Muscle layer of duodenum (tissue), 2 donors: ENCODE measurements at regions not wholly inside any gene's neighbourhood (a gene's known extent, or its start where the extent isn't known, plus 50 kb on each side); places are given as distances from the start of the nearest gene placed in this dataset.
A peak's percentile ranks its signal among the peaks of the same experiment; 100 is the strongest.

ENCODE experiments used
- H3K27ac ChIP-seq: one replicate; pipeline ENCODE4 v1.7.0; 2013; ENCODE audit warnings: mild to moderate bottlenecking, low read length
- H3K27me3 ChIP-seq: one replicate; pipeline ENCODE4 v1.7.0; 2013; ENCODE audit warnings: low read depth, mild to moderate bottlenecking, control low read depth, low read length
- H3K36me3 ChIP-seq, 2 donors: one replicate each; pipeline ENCODE4 v1.7.0; 2013; ENCODE audit warnings: low read length in 2 of 2, control low read depth in 1 of 2, mild to moderate bottlenecking in 1 of 2; ENCODE audit not compliant: insufficient read depth in 2 of 2, control insufficient read depth in 1 of 2
- H3K4me1 ChIP-seq, 2 donors: one replicate each; pipeline ENCODE4 v1.7.0; 2013; ENCODE audit warnings: low read length in 2 of 2, mild to moderate bottlenecking in 2 of 2, control low read depth in 1 of 2, moderate library complexity in 1 of 2; ENCODE audit not compliant: insufficient read depth in 2 of 2, control insufficient read depth in 1 of 2
- H3K4me3 ChIP-seq, 2 donors: one replicate each; pipeline ENCODE4 v1.7.0; 2013; ENCODE audit warnings: low read length in 2 of 2, low read depth in 1 of 2, mild to moderate bottlenecking in 1 of 2
- H3K9me3 ChIP-seq, 2 donors: one replicate each; pipeline ENCODE4 v1.7.0; 2013; ENCODE audit warnings: low read length in 2 of 2, control low read depth in 1 of 2, mild to moderate bottlenecking in 1 of 2; ENCODE audit not compliant: control insufficient read depth in 1 of 2
- donor health status: healthy.

DNA sequence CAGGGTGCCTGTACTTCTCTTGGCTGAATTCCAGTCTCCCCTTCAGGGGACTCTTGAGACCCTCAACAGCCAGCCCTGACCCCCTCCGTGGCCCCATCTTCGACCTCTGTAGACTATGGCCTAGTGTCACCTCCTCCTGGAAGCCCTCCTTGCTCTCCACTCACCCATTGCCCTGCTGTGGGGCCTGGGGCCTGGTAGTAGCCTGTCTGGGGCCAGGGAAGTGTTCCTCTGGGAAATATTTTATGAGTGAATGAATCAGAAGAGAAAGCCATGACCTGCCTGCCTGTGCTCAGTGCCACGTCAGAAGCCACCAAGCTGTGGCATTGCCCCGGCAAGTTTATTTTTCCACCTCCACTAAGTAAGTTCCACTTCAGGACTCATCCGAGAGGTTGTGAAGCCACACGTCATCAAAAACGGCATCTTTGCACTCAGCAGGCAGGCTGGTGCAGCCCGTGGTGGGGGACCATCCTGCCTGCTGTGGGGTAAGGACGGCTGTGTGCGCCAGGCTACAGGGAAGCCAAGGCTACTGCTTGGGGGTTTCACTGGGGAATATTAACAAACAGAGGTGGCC lies 59.6 kb upstream of the PPARA start:
- Histone ChIP-seq H3K4me1 (peaks cover 30 to 87% of the 10 kb centered on the region in 2 donors), H3K9me3 (no peaks in the 10 kb centered on the region), H3K27ac (peak overlapping the region; percentile 86), H3K4me3 (peak overlapping the region in 1 of 2 donors; percentile 30), H3K27me3 (no peaks in the 10 kb centered on the region), H3K36me3 (peaks cover 20 to 47% of the 10 kb centered on the region in 2 donors)

DNA sequence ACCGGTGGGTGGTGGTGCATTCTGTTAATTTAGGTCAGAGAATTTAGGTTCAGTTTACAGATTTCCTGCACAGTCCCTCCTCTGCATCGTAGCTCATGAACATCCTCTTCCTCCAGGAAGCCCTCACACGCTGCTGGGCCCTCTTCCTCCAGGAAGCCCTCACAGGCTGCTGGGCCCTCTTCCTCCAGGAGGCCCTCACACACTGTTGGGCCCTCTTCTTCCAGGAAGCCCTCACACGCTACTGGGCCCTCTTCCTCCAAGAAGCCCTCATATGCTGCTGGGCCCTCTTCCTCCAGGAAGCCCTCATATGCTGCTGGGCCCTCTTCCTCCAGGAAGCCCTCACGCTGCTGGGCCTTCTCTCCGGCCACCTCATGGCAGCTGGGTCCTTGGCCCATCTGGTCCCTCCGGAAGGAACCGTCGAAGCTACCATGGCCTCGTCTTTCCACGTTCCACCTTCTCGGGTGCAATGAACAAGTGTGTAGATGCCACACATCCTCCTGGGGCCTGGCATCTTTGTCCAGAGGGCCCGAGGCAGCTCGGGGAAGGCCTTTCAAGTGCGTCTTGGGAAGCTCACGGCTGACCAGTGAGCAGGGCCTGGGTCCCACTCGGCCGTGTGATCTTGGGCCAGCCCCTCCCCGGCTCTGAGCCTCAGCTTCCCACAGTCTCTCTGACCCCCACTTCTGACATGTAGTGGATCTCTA lies 58.9 kb upstream of the PPARA start:
- H3K27me3 ChIP-seq: no peaks in the 10 kb centered on the region
- peaks cover 15 to 42% of the 10 kb centered on the region in 2 donors for H3K36me3 ChIP-seq
- H3K4me1 ChIP-seq: peaks cover 26 to 87% of the 10 kb centered on the region in 2 donors
- H3K9me3 ChIP-seq: no peaks in the 10 kb centered on the region
- H3K4me3 ChIP-seq: no peak overlapping the region
- peak overlapping the region; percentile 86 for H3K27ac ChIP-seq

DNA sequence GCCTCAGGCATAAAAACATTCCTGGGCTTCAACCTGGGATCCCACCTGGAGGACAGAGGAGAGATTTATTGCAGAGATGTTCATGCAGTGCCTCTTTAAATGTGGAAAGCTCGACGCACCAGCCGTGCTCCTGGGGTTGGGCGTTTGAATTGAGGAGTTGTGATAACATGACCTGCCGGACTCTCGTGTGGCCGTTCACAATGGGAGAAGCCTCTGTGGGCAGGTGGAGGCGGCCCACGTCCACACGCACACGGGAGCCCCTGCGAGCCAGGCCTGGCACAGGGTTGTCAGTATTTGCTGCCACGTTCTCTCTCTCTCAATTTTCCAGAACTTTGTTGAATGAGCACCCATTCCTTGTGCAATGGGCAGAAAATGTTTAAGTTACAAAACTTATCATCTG lies 58.3 kb upstream of the PPARA start:
- Histone ChIP-seq H3K4me1 (peaks cover 20 to 87% of the 10 kb centered on the region in 2 donors), H3K4me3 (no peak overlapping the region), H3K27ac (no peak overlapping the region), H3K27me3 (no peaks in the 10 kb centered on the region), H3K9me3 (no peaks in the 10 kb centered on the region), H3K36me3 (peaks cover 12 to 45% of the 10 kb centered on the region in 2 donors)

DNA sequence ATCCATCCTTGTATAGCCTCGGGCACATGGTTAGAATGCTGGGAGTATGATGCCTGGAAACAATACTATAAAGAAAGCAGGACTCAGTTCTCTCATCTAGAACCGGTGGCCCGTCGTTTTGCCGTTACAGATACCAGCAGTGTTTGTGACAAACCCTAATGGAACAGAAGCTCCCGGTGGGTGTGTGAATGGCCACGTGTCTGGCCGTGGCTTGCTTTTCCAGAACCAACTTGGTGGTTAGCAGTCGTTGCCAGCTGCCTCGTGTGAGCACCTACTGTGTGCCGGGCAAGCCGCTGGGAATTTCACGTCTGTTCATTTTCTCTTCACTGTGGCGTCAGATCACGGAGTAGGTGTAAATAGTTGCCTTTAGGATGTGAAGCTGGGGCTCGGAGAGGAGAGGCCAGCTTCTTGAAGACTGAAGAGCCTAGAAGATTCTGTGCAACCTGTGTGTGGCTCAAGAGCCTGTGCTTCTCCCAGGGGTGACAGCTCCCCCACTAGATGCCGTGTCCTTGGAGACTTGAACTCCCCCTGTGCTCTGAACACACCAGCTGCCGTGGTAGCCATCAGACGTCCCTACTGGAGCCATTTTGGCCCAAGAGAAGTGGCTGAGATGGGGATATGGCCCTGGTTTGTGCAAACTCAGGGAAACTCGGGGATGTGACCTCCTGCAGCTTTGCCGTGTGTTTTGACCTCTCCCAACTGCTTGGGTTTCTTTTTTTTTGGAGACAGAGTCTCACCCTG lies 57.5 kb upstream of the PPARA start:
- Histone ChIP-seq H3K4me3 (no peak overlapping the region), H3K27ac (no peak overlapping the region), H3K36me3 (peaks cover 11 to 47% of the 10 kb centered on the region in 2 donors), H3K4me1 (peaks cover 20 to 83% of the 10 kb centered on the region in 2 donors), H3K9me3 (no peaks in the 10 kb centered on the region), H3K27me3 (no peaks in the 10 kb centered on the region)

DNA sequence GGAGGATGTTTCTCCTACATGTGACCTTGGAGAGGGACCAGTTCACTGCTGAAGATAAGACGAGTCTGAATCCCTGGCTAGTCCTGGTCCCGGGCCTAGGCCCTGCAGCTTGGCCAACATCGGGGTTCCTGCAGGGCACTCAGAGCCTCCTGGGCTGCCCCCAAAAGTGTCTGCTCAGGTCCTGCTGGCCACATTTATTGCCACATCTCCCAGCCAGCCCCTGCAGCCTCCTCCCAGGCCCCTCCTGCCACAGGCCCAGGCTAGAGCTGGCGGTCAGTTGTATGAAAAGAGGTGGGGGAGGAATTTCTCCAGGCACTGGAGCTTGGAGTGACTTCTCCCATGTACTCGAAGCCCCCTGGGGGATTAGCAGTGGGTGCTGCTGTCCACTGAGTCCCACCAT lies 56.5 kb upstream of the PPARA start:
- H3K9me3 ChIP-seq: no peaks in the 10 kb centered on the region
- peaks cover 15 to 48% of the 10 kb centered on the region in 2 donors for H3K36me3 ChIP-seq
- no peaks in the 10 kb centered on the region for H3K27me3 ChIP-seq
- peaks cover 17 to 81% of the 10 kb centered on the region in 2 donors for H3K4me1 ChIP-seq
- no peak overlapping the region for H3K4me3 ChIP-seq
- no peak overlapping the region for H3K27ac ChIP-seq

DNA sequence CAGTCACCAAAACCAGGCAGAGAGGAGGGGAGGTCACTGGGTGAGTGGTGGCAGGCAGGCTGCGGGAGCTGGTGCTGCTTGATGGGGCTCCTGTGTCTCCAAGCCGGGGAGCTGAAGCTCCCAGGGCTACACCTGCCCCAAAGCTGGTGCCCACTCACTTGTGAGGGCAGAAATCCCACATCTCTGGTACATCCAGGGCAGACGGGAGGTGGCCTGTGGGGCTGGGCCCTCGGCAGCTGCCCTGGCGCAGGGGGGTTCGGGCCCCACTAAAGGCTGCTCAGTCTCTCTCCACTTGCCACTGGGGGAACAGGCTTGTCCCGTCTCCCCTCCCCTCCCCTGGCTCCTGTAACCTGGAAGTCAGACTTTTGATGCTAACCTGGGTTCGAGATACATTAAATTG lies 55.6 kb upstream of the PPARA start:
- Histone ChIP-seq H3K36me3 (peaks cover 16 to 48% of the 10 kb centered on the region in 2 donors), H3K27ac (no peak overlapping the region)

DNA sequence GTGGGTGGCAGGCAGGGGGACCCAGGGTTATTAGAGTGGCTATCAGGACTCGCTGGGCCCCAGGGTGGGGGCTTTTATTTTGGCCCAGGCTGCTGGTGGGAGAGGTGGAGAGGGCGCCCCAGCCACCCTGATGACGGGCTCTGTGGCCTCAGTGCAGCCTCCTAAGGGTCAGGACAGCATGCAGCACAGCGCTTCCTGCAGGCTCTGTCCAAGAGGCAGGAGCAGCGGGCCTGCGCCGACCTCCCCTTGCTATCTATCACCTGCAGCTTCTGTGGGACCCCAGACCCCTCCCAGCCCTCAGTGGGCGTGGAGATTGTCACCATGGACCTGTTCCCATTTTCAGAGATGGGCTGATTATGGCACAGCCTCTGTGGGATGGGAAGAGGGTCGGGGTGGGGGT lies 54.3 kb upstream of the PPARA start:
- H3K9me3 ChIP-seq: no peaks in the 10 kb centered on the region
- peaks cover 4 to 75% of the 10 kb centered on the region in 2 donors for H3K4me1 ChIP-seq
- no peaks in the 10 kb centered on the region for H3K27me3 ChIP-seq
- peaks cover 11 to 52% of the 10 kb centered on the region in 2 donors for H3K36me3 ChIP-seq
- H3K4me3 ChIP-seq: no peak overlapping the region
- H3K27ac ChIP-seq: no peak overlapping the region

More for the DNA sequence above, 55.6 kb upstream of the PPARA start:
- H3K9me3 ChIP-seq: no peaks in the 10 kb centered on the region
- no peak overlapping the region for H3K4me3 ChIP-seq
- H3K4me1 ChIP-seq: peaks cover 11 to 77% of the 10 kb centered on the region in 2 donors
- no peaks in the 10 kb centered on the region for H3K27me3 ChIP-seq

DNA sequence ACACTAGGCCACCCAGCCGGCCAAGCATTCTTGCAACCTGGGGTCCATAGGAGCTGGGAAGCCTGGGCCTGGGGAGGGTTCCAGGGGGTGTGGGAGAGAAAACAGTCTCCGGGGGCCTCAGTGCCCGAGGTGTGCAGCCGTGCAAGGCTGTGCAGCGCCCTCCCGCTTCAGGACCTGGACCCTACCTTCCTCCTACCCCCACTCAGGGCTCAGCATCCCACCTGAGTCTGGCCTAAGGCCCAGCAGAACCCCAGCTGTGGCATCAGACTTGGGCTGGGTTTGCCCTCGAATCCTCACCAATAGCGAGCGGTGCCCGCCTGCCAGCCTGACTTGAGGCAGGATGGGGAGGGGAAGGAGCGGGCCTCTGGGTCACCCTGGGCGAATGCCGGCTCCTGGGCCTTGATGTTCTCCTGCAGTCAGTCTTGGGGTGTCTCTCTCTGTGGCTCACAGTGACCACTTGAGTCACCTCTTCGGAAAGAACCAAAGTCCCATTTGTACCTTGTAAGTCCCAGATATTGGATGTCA lies 53.6 kb upstream of the PPARA start:
- Histone ChIP-seq H3K36me3 (peaks cover 13 to 51% of the 10 kb centered on the region in 2 donors), H3K27ac (no peak overlapping the region), H3K4me1 (peaks cover 4 to 71% of the 10 kb centered on the region in 2 donors), H3K4me3 (no peak overlapping the region), H3K9me3 (no peaks in the 10 kb centered on the region), H3K27me3 (no peaks in the 10 kb centered on the region)

DNA sequence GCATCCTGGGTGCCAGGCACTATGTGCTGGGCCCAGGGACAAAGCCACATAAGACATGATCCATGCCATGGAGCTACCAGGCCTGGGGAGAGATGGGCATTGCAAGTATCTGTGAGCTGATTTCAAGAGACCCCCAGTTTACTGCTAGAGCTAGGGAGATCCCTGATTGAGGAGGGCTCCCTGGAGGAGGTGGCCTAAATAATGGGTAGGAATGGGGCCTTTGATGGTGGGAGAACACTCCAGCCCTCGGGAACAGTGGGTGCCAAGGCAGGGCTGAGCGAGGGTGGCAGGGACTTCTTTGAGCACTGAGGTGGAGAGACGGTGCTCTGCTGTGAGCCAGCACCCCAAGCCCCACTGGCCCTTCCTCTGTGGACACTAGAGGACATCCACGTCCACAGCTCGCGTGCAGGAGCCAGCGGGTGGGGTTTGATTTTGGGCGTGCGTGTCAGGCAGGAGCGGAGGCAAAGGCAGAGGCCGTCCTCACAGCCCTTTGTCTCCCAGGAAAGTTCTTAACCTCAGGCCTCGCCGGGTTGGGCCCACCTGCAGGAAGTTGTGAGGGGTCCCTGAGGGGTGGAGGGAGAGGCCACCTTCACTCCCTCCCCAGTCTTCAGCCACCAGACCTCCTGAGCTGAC lies 52.9 kb upstream of the PPARA start:
- no peak overlapping the region for H3K27ac ChIP-seq
- peaks cover 4 to 75% of the 10 kb centered on the region in 2 donors for H3K4me1 ChIP-seq
- no peak overlapping the region for H3K4me3 ChIP-seq
- no peaks in the 10 kb centered on the region for H3K27me3 ChIP-seq
- no peaks in the 10 kb centered on the region for H3K9me3 ChIP-seq
- H3K36me3 ChIP-seq: peaks cover 13 to 54% of the 10 kb centered on the region in 2 donors

DNA sequence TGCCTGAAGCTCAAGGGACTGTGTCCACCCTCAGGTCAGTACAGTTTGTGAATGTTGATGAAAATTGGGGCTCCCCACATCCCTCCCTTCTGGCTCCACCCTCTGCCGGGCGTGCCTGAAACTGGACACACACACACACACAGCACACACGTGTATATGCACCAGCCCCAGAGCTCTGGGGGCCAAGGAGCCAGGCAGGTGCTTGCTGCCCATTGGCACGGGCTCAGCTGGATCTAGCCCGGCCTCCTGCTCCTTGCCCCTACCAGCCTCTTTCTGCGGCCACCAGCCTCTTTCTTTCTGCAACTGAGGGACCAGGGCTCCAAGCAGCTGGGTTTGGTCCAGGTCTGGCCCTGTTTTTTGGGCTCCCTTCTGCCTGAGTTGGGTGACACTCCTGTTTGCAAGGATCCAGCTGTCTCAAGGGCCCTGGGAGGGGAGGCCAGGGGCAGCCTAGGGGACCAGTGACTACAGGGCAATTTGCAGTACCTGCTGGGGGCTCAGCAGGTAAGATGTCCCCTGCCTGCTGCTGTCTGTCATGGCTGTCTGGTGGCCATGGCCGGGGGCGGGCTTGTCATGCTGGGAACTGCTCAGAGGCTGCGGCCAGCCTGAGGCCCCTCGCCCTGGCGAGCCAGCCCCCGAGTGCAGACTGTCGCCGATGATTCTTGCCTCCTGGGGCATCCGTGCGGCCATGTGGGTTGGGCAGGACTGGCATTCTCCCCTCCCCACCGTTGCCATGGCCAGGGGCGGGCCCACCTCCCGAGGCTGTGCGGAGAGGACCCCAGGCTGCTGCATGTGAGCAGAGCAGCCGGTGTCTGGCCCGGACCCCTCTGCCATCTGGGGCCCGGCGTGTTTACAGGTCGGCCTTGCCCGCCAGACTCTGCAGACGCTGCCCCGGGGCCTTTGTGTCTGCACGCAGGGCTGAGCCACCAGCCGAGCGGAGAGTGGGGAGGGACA lies 51.5 kb upstream of the PPARA start:
- Histone ChIP-seq H3K9me3 (no peaks in the 10 kb centered on the region), H3K4me1 (peaks cover 4 to 76% of the 10 kb centered on the region in 2 donors), H3K4me3 (no peak overlapping the region), H3K27me3 (no peaks in the 10 kb centered on the region), H3K36me3 (peaks cover 20 to 61% of the 10 kb centered on the region in 2 donors), H3K27ac (no peak overlapping the region)
